Tibial nerve (tissue), 4 donors: ENCODE measurements at regions not wholly inside any gene's neighbourhood (a gene's known extent, or its start where the extent isn't known, plus 50 kb on each side); places are given as distances from the start of the nearest gene placed in this dataset.

Source experiments
- DNase-seq, 2 donors: peaks; one replicate each; pipeline ENCODE4 v3.0.0-alpha.2; 2019; ENCODE audit warnings: low spot score in 2 of 2
- H3K27ac ChIP-seq, 4 donors: fragments of 200-600 bp; sonication (generic) in 3 of 4; one replicate each; pipeline ENCODE4 v1.5.1; 2017 to 2019; ENCODE audit warnings: mild to moderate bottlenecking in 1 of 4
- H3K27me3 ChIP-seq, 2 donors: fragments of 200-600 bp; sonication (generic) in 1 of 2; one replicate each; pipeline versions ENCODE4 v1.5.1 to v1.6.0; 2017 to 2019
- H3K36me3 ChIP-seq, 3 donors: fragments of 200-600 bp; sonication (generic); one replicate each; pipeline ENCODE4 v1.5.1; 2018 to 2019
- H3K4me1 ChIP-seq, 4 donors: fragments of 200-600 bp; sonication (generic) in 3 of 4; one replicate each; pipeline ENCODE4 v1.5.1; 2017 to 2019
- H3K4me3 ChIP-seq, 4 donors: fragments of 200-600 bp; sonication (generic) in 3 of 4; one replicate each; pipeline ENCODE4 v1.5.1; 2017 to 2019; ENCODE audit warnings: mild to moderate bottlenecking in 1 of 4, moderate library complexity in 1 of 4
- H3K9me3 ChIP-seq, 4 donors: fragments of 200-600 bp; sonication (generic) in 3 of 4; one replicate each; pipeline ENCODE4 v1.5.1; 2017 to 2019
- CTCF ChIP-seq, 5 experiments: fragments of 200-600 bp in 3 of 5; fragments of 450-650 bp in 2 of 5; sonication (generic) in 3 of 5; IDR thresholded peaks; one replicate each; pipeline ENCODE4 v1.5.1; 2016 to 2019; ENCODE audit warnings: antibody characterized with exemption in 5 of 5, mild to moderate bottlenecking in 3 of 5, moderate library complexity in 2 of 5
- EP300 ChIP-seq, 2 donors: sonication (generic); formaldehyde crosslinking; IDR thresholded peaks; one replicate each; pipeline ENCODE4 v1.6.1; 2017; ENCODE audit warnings: antibody characterized with exemption in 2 of 2, mild to moderate bottlenecking in 1 of 2
- POLR2A ChIP-seq, 2 donors: fragments of 450-650 bp; IDR thresholded peaks; one replicate each; pipeline ENCODE4 v1.6.1; 2017; ENCODE audit warnings: antibody characterized with exemption in 2 of 2, mild to moderate bottlenecking in 2 of 2, moderate library complexity in 2 of 2
- WGBS, 2 donors: methylation state at CpG; one replicate each; pipeline ENCODE4 v1.1.5; 2018; 5-methylcytosine and 5-hydroxymethylcytosine counted together

GRCh38 chr16:20178297-20178696, 104.6 kb upstream of the GPR139 start:
- Histone ChIP-seq H3K4me1 (no peaks in the 10 kb centered on the region), H3K27me3 (no peaks in the 10 kb centered on the region), H3K4me3 (no peak overlapping the region), H3K36me3 (no peaks in the 10 kb centered on the region), H3K27ac (no peak overlapping the region), H3K9me3 (no peaks in the 10 kb centered on the region)
- TF ChIP-seq POLR2A (IDR thresholded peaks at IDR 0.05) (no peak), EP300 (IDR thresholded peaks at IDR 0.05) (no peak), CTCF (IDR thresholded peaks at IDR 0.05) (no peak)
- DNase-seq = no peak
- 82 to 84% methylated on average over 5 of the region's 5 CpGs for WGBS, 2 donors

- Histone ChIP-seq H3K27me3 (no peaks in the 10 kb centered on the region), H3K36me3 (no peaks in the 10 kb centered on the region), H3K4me3 (no peak overlapping the region), H3K4me1 (no peaks in the 10 kb centered on the region), H3K9me3 (no peaks in the 10 kb centered on the region), H3K27ac (no peak overlapping the region)
- TF ChIP-seq CTCF (IDR thresholded peaks at IDR 0.05) (no peak), POLR2A (IDR thresholded peaks at IDR 0.05) (no peak), EP300 (IDR thresholded peaks at IDR 0.05) (no peak)
- no peak for DNase-seq
- 18 to 19% methylated on average over 3 of the region's 3 CpGs for WGBS, 2 donors
Measured at GRCh38 chr16:20175358-20175757, 101.7 kb upstream of the GPR139 start.

DNA sequence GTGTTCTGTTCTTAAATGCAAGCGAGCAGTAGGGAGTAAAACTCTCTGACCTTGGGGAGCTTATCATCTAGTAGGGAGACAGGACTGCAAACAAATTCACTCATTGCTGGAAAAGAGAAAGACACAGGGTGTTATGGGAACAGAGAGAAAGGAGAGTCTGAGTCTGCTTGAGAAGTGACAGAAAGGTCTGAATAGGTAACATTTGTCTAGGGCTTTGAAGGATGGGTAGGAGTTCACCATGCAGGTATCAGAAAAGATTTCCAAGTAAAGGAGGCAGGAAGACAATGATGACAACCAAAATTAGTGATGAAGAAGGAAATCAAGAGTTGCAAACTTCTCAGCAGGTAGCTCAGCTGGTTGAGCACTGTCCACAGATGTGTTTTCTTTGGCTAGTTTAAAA, 93.6 kb upstream of the GPR139 start:
- H3K36me3 ChIP-seq = no peaks in the 10 kb centered on the region
- WGBS, 2 donors = 75 to 81% methylated on average over 1 of the region's 1 CpG
- H3K4me3 ChIP-seq = no peak overlapping the region
- no peaks in the 10 kb centered on the region for H3K27me3 ChIP-seq
- no peak overlapping the region for H3K27ac ChIP-seq
- TF ChIP-seq EP300 (IDR thresholded peaks at IDR 0.05) (no peak), POLR2A (IDR thresholded peaks at IDR 0.05) (no peak), CTCF (IDR thresholded peaks at IDR 0.05) (no peak)
- no peaks in the 10 kb centered on the region for H3K4me1 ChIP-seq
- H3K9me3 ChIP-seq = peaks cover 0 to 13% (median 0%) of the 10 kb centered on the region in 4 donors
- no peak for DNase-seq

DNA sequence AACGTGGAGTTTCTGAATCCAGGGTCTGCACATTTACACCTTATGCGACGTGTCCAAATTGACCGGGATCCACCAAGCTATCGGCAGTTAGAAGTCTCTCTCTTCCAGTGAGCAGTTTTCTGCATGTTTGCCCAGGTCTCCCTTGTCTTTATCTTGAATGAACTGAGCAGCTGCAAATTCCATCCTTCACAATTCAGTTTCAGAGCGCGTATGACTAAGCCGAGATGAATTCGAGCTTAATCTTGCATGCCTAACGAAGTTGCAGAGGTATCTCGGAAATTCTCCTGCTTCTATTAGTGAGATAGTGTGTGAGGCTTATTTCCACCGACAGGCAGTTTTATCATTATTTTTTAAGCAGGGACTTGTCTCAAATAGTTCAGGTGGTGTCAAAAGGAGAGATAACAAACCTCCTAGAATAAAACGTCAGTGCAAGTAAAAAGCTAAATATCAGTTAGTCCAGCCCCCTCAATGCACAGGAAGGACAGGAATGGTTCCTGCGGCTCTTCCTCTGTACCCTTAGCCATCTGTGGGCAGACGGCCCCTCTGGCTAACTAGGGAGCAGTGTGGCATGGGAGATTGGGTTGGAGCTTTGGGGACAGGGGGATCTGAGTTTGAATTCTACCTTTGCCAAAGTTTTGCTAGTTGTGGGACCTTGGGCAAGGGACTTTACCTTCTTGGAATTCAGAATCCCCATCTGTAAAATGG, 93.0 kb upstream of the GPR139 start:
- TF ChIP-seq EP300 (IDR thresholded peaks at IDR 0.05) = no peak
- no peak overlapping the region for H3K4me3 ChIP-seq
- no peak overlapping the region for H3K27ac ChIP-seq
- no peaks in the 10 kb centered on the region for H3K27me3 ChIP-seq
- H3K9me3 ChIP-seq = peaks cover 0 to 13% (median 0%) of the 10 kb centered on the region in 4 donors
- 73 to 78% methylated on average over 15 of the region's 15 CpGs for WGBS, 2 donors
- no peaks in the 10 kb centered on the region for H3K36me3 ChIP-seq
- no peaks in the 10 kb centered on the region for H3K4me1 ChIP-seq
- DNase-seq = no peak

DNA sequence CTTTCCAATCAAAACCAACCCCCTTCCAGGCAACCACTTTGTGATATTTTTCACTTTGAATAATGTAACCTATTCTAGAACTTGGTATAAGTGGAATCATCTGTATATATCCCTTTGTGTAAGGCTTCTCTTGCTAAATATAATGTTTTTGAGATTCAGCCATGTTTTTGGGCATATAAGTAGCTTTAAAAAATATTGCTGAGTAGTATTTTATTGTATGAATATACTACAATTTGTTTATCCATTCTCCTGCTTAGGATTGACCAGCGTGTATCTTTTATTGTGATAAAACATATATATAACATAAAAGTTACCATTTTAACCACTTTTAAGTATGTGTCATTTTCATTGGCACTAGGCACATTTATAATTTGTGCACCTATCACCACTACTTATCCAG, 79.8 kb upstream of the GPR139 start:
- Histone ChIP-seq H3K27me3 (no peaks in the 10 kb centered on the region), H3K4me1 (no peaks in the 10 kb centered on the region), H3K36me3 (no peaks in the 10 kb centered on the region), H3K4me3 (no peak overlapping the region), H3K27ac (no peak overlapping the region), H3K9me3 (peaks cover 0 to 36% (median 2%) of the 10 kb centered on the region in 4 donors)
- 85 to 89% methylated on average over 1 of the region's 1 CpG for WGBS, 2 donors
- no peak for DNase-seq
- TF ChIP-seq POLR2A (IDR thresholded peaks at IDR 0.05) (no peak), EP300 (IDR thresholded peaks at IDR 0.05) (no peak), CTCF (IDR thresholded peaks at IDR 0.05) (no peak)
